CMK (cell line): ENCODE measurements at regions not wholly inside any gene's neighbourhood (a gene's known extent, or its start where the extent isn't known, plus 50 kb on each side); places are given as distances from the start of the nearest gene placed in this dataset.
"Not testable (repeated sequence)": the region's sequence is repeated elsewhere in the genome, so short reads cannot be mapped to it uniquely, and the experiment has no call there.

Experiments used
- DNase-seq: peaks from one replicate; pipeline ENCODE4 v3.0.0-alpha.2; 2010; ENCODE audit warnings: low read depth

- DNase-seq: no peak
These were observed 50.8 kb upstream of the PRSS1 start for GRCh38 chr7:142698429-142698828.

GRCh38 chr7:142697270-142697669 is 52.0 kb upstream of the PRSS1 start:
- no peak for DNase-seq

GRCh38 chr7:142696456-142697179 is 52.7 kb upstream of the PRSS1 start:
- DNase-seq: no peak

- DNase-seq: no peak
These were observed 55.4 kb upstream of the PRSS1 start for GRCh38 chr7:142693911-142694310.

GRCh38 chr7:142690554-142691182 is 58.6 kb upstream of the PRSS1 start:
- no peak for DNase-seq

GRCh38 chr7:142689439-142690120 is 59.7 kb upstream of the PRSS1 start:
- no peak for DNase-seq

GRCh38 chr7:142685877-142686508 is 63.3 kb upstream of the PRSS1 start:
- DNase-seq: no peak

GRCh38 chr7:142681314-142682092 is 67.8 kb upstream of the PRSS1 start:
- no peak for DNase-seq

- DNase-seq: no peak
These were observed 77.8 kb upstream of the PRSS1 start for GRCh38 chr7:142671506-142671905.

- DNase-seq: no peak
These were observed 78.8 kb upstream of the PRSS1 start for GRCh38 chr7:142670511-142670910.

GRCh38 chr7:142669074-142669654 is 80.1 kb upstream of the PRSS1 start:
- no peak for DNase-seq

- DNase-seq: no peak
These were observed 80.8 kb upstream of the PRSS1 start for GRCh38 chr7:142668495-142668894.

- DNase-seq: no peak
These were observed 91.9 kb upstream of the PRSS1 start for GRCh38 chr7:142657376-142657775.

- no peak for DNase-seq
These were observed 94.9 kb upstream of the PRSS1 start for GRCh38 chr7:142654398-142654797.

GRCh38 chr7:142647749-142648148 is 101.5 kb upstream of the PRSS1 start:
- no peak for DNase-seq

- DNase-seq: no peak
These were observed 102.7 kb upstream of the PRSS1 start for GRCh38 chr7:142646386-142647140.

GRCh38 chr7:142645777-142646176 is 103.5 kb upstream of the PRSS1 start:
- no peak for DNase-seq

- DNase-seq: no peak
These were observed 107.0 kb upstream of the PRSS1 start for GRCh38 chr7:142642316-142642715.

- not testable (repeated sequence) for DNase-seq
These were observed 108.0 kb upstream of the PRSS1 start for GRCh38 chr7:142641252-142641651.

GRCh38 chr7:142638581-142638980 is 110.7 kb upstream of the PRSS1 start:
- DNase-seq: no peak

- no peak for DNase-seq
These were observed 112.0 kb upstream of the PRSS1 start for GRCh38 chr7:142637240-142637639.
